Fibroblast of lung (primary cell): ENCODE measurements at regions not wholly inside any gene's neighbourhood (a gene's known extent, or its start where the extent isn't known, plus 50 kb on each side); places are given as distances from the start of the nearest gene placed in this dataset.

Experiments
- CTCF ChIP-seq, 2 donors: IDR thresholded peaks in 1 of 2; conservative IDR thresholded peaks in 1 of 2; 1 replicate in 1 of 2; 2 replicates in 1 of 2; pipeline ENCODE4 v1.5.1; 2011 to 2012; ENCODE audit warnings: low read length in 2 of 2, control low read depth in 1 of 2, inconsistent platforms in 1 of 2, low read depth in 1 of 2, mild to moderate bottlenecking in 1 of 2
- EZH2 ChIP-seq: IDR thresholded peaks from 2 replicates; pipeline ENCODE4 v1.5.1; 2012; ENCODE audit warnings: low read length, control low read depth, mild to moderate bottlenecking; ENCODE audit errors: missing control alignments

GRCh38 chr5:73363911-73364730 lies 84.5 kb downstream of the FOXD1 start:
- TF ChIP-seq EZH2, result no peak
- peak in 1 of 2 donors; percentile 20 for TF ChIP-seq CTCF (conservative IDR thresholded peaks at IDR 0.05 in 1 of 2, IDR thresholded peaks at IDR 0.05 in 1 of 2; ENCODE audit: low read depth in 1 of 2, low read length in 2 of 2)
